Neuronal stem cell (in vitro differentiated cells): ENCODE measurements at regions not wholly inside any gene's neighbourhood (a gene's known extent, or its start where the extent isn't known, plus 50 kb on each side); places are given as distances from the start of the nearest gene placed in this dataset.
"Not testable (repeated sequence)": the region's sequence is repeated elsewhere in the genome, so short reads cannot be mapped to it uniquely, and the experiment has no call there.

Source experiments
- DNase-seq: peaks from one replicate; pipeline ENCODE4 v3.0.0-alpha.2; 2013; ENCODE audit warnings: low spot score
- H2AFZ ChIP-seq: one replicate; pipeline ENCODE4 v1.6.1; 2013; ENCODE audit warnings: mild to moderate bottlenecking, low read length, inconsistent platforms
- H2AK5ac ChIP-seq: 2 replicates; pipeline ENCODE4 v1.6.1; 2013; ENCODE audit warnings: low read depth, mild to moderate bottlenecking, inconsistent platforms, low read length, moderate library complexity, mixed read lengths
- H2BK120ac ChIP-seq: 2 replicates; pipeline ENCODE4 v1.6.1; 2013; ENCODE audit warnings: low read depth, mild to moderate bottlenecking, inconsistent platforms, low read length, moderate library complexity, mixed read lengths
- H2BK12ac ChIP-seq: one replicate; pipeline ENCODE4 v1.6.1; 2013; ENCODE audit warnings: low read length, inconsistent platforms
- H2BK15ac ChIP-seq: 2 replicates; pipeline ENCODE4 v1.6.1; 2013; ENCODE audit warnings: mild to moderate bottlenecking, low read length, inconsistent platforms, mixed read lengths
- H2BK5ac ChIP-seq: one replicate; pipeline ENCODE4 v1.6.1; 2013; ENCODE audit warnings: inconsistent platforms, mild to moderate bottlenecking, low read length, moderate library complexity
- H3K14ac ChIP-seq: one replicate; pipeline ENCODE4 v1.6.1; 2013; ENCODE audit warnings: low read length, inconsistent platforms
- H3K18ac ChIP-seq: 2 replicates; pipeline ENCODE4 v1.6.1; 2013; ENCODE audit warnings: low read length, inconsistent platforms
- H3K23ac ChIP-seq: 2 replicates; pipeline ENCODE4 v1.6.1; 2013; ENCODE audit warnings: low read depth, mild to moderate bottlenecking, mixed read lengths, low read length, inconsistent platforms; ENCODE audit not compliant: poor library complexity
- H3K27ac ChIP-seq: replicated peaks from 3 replicates; pipeline ENCODE4 v1.5.1; 2013; ENCODE audit warnings: low read length, inconsistent platforms
- H3K27me3 ChIP-seq, 3 experiments: 2 replicates each; pipeline ENCODE4 v1.6.1; 2013; ENCODE audit warnings: low read length in 3 of 3, mild to moderate bottlenecking in 2 of 3, inconsistent platforms in 1 of 3, low read depth in 1 of 3, mixed read lengths in 1 of 3, moderate library complexity in 1 of 3; ENCODE audit not compliant: control insufficient read depth in 3 of 3, insufficient read depth in 3 of 3
- H3K36me3 ChIP-seq, 2 donors: replicated peaks in 1 of 2; 2 replicates each; pipeline ENCODE4 v1.6.1; 2013; ENCODE audit warnings: low read length in 2 of 2; ENCODE audit not compliant: control insufficient read depth in 2 of 2, insufficient read depth in 2 of 2
- H3K4ac ChIP-seq: 2 replicates; pipeline ENCODE4 v1.6.1; 2013; ENCODE audit warnings: inconsistent platforms, mild to moderate bottlenecking, low read length, moderate library complexity
- H3K4me1 ChIP-seq, 2 donors: 1 replicate in 1 of 2; 2 replicates in 1 of 2; pipeline ENCODE4 v1.6.1; 2013; ENCODE audit warnings: low read length in 2 of 2, low read depth in 1 of 2; ENCODE audit not compliant: control insufficient read depth in 2 of 2, insufficient read depth in 1 of 2
- H3K4me2 ChIP-seq: one replicate; pipeline ENCODE4 v1.6.1; 2013; ENCODE audit warnings: mild to moderate bottlenecking, low read length, inconsistent platforms; ENCODE audit not compliant: insufficient read depth, poor library complexity, severe bottlenecking
- H3K4me3 ChIP-seq, 2 donors: 2 replicates each; pipeline ENCODE4 v1.5.1; 2013; ENCODE audit warnings: low read length in 2 of 2, mild to moderate bottlenecking in 2 of 2, inconsistent platforms in 1 of 2, moderate library complexity in 1 of 2
- H3K79me1 ChIP-seq: one replicate; pipeline ENCODE4 v1.6.1; 2013; ENCODE audit warnings: low read depth, mild to moderate bottlenecking, inconsistent platforms, low read length, moderate library complexity
- H3K9ac ChIP-seq: one replicate; pipeline ENCODE4 v1.6.1; 2013; ENCODE audit warnings: mild to moderate bottlenecking, low read depth, low read length, inconsistent platforms; ENCODE audit not compliant: poor library complexity
- H3K9me3 ChIP-seq, 2 donors: replicated peaks in 1 of 2; 2 replicates each; pipeline versions ENCODE3 to v1.6.1; 2013; ENCODE audit warnings: low read length in 2 of 2, mild to moderate bottlenecking in 2 of 2, inconsistent platforms in 1 of 2, low read depth in 1 of 2, mixed read lengths in 1 of 2, moderate library complexity in 1 of 2; ENCODE audit not compliant: control insufficient read depth in 2 of 2, insufficient read depth in 1 of 2
- H4K8ac ChIP-seq: one replicate; pipeline ENCODE4 v1.6.1; 2013; ENCODE audit warnings: low read depth, mild to moderate bottlenecking, inconsistent platforms, low read length, moderate library complexity
- H4K91ac ChIP-seq: one replicate; pipeline ENCODE4 v1.6.1; 2013; ENCODE audit warnings: low read length, low read depth, mild to moderate bottlenecking, inconsistent platforms; ENCODE audit not compliant: poor library complexity
- WGBS, 2 donors: extraction: QIAGEN DNeasy Blood & Tissue Kit; methylation state at CpG; one replicate each; pipeline ENCODE4 v1.1.7; 2013; ENCODE audit warnings: missing lambda C conversion rate in 2 of 2, mixed read lengths in 1 of 2; ENCODE audit not compliant: insufficient read length in 2 of 2, insufficient replicate concordance in 1 of 2; ENCODE audit errors: extremely low coverage in 2 of 2; 5-methylcytosine and 5-hydroxymethylcytosine counted together

- H2AFZ ChIP-seq = no peak overlapping the region
- no peaks in the 10 kb centered on the region for H3K79me1 ChIP-seq
- peaks cover 0 to 2% of the 10 kb centered on the region in 2 donors for H3K4me1 ChIP-seq
- H2AK5ac ChIP-seq = no peak overlapping the region
- no peak overlapping the region for H4K8ac ChIP-seq
- no peak overlapping the region for H2BK5ac ChIP-seq
- no peak overlapping the region for H2BK120ac ChIP-seq
- H3K9me3 ChIP-seq = no peaks in the 10 kb centered on the region
- H2BK12ac ChIP-seq = no peak overlapping the region
- no CpG with 5 or more reads among the region's 5 CpGs for whole genome bisulfite sequencing, 2 donors
- no peak for DNase-seq
- no peak overlapping the region for H3K4me2 ChIP-seq
- H3K27me3 ChIP-seq = no peaks in the 10 kb centered on the region
- H3K9ac ChIP-seq = no peak overlapping the region
- H3K18ac ChIP-seq = no peak overlapping the region
- no peak overlapping the region for H3K23ac ChIP-seq
- no peak overlapping the region for H3K14ac ChIP-seq
- no peak overlapping the region for H3K4me3 ChIP-seq
- H3K27ac ChIP-seq = no peak overlapping the region
- no peak overlapping the region for H2BK15ac ChIP-seq
- no peak overlapping the region for H4K91ac ChIP-seq
- no peaks in the 10 kb centered on the region for H3K36me3 ChIP-seq
- no peak overlapping the region for H3K4ac ChIP-seq
Observed at GRCh38 chr5:74441616-74442015, 198.9 kb downstream of the ENC1 start.

GRCh38 chr5:74440341-74440740 is 200.2 kb downstream of the ENC1 start:
- H3K14ac ChIP-seq = no peak overlapping the region
- no CpG with 5 or more reads among the region's 2 CpGs for WGBS, 2 donors
- no peak overlapping the region for H3K4ac ChIP-seq
- H2BK12ac ChIP-seq = no peak overlapping the region
- no peaks in the 10 kb centered on the region for H3K36me3 ChIP-seq
- H3K18ac ChIP-seq = no peak overlapping the region
- no peak overlapping the region for H3K27ac ChIP-seq
- DNase-seq = no peak
- H3K4me3 ChIP-seq = no peak overlapping the region
- H4K8ac ChIP-seq = no peak overlapping the region
- no peaks in the 10 kb centered on the region for H3K9me3 ChIP-seq
- H3K27me3 ChIP-seq = no peaks in the 10 kb centered on the region
- H2AK5ac ChIP-seq = no peak overlapping the region
- H3K23ac ChIP-seq = no peak overlapping the region
- no peak overlapping the region for H3K4me2 ChIP-seq
- H2AFZ ChIP-seq = no peak overlapping the region
- no peak overlapping the region for H2BK120ac ChIP-seq
- no peaks in the 10 kb centered on the region for H3K79me1 ChIP-seq
- H3K9ac ChIP-seq = no peak overlapping the region
- H4K91ac ChIP-seq = no peak overlapping the region
- H2BK15ac ChIP-seq = no peak overlapping the region
- H3K4me1 ChIP-seq = peaks cover 0 to 2% of the 10 kb centered on the region in 2 donors
- no peak overlapping the region for H2BK5ac ChIP-seq

- not testable (repeated sequence) for H2AK5ac ChIP-seq, H3K14ac ChIP-seq
- WGBS, 2 donors = no CpG with 5 or more reads among the region's 2 CpGs
Observed at GRCh38 chr5:74437870-74438269, 202.7 kb downstream of the ENC1 start.

GRCh38 chr5:74433896-74434829 is 206.4 kb downstream of the ENC1 start:
- Histone ChIP-seq H3K18ac (no peak overlapping the region), H3K4ac (no peak overlapping the region), H3K36me3 (no peaks in the 10 kb centered on the region), H2BK5ac (no peak overlapping the region), H3K27ac (peak overlapping the region; percentile 57), H3K27me3 (no peaks in the 10 kb centered on the region), H3K14ac (no peak overlapping the region), H3K23ac (no peak overlapping the region), H3K9me3 (peaks cover 4 to 11% of the 10 kb centered on the region in 2 donors), H2BK120ac (no peak overlapping the region), H3K4me1 (peaks cover 10 to 14% of the 10 kb centered on the region in 2 donors), H2BK15ac (no peak overlapping the region), H3K4me2 (peak overlapping the region; percentile 34), H3K79me1 (no peaks in the 10 kb centered on the region), H2BK12ac (no peak overlapping the region), H2AFZ (peak overlapping the region; percentile 74), H3K4me3 (no peak overlapping the region), H3K9ac (no peak overlapping the region), H4K8ac (no peak overlapping the region), H4K91ac (no peak overlapping the region), H2AK5ac (no peak overlapping the region)
- peak; percentile 27 for DNase-seq
- no CpG with 5 or more reads among the region's 9 CpGs for WGBS, 2 donors

More at GRCh38 chr5:74437870-74438269, 202.7 kb downstream of the ENC1 start:
- H3K27ac ChIP-seq, H3K18ac ChIP-seq, H2BK15ac ChIP-seq, H2AFZ ChIP-seq, H2BK120ac ChIP-seq, H3K36me3 ChIP-seq, DNase-seq, H2BK5ac ChIP-seq, H2BK12ac ChIP-seq, H3K4ac ChIP-seq, H3K9me3 ChIP-seq, H4K91ac ChIP-seq, H3K4me2 ChIP-seq, H3K27me3 ChIP-seq, H3K9ac ChIP-seq, H3K79me1 ChIP-seq, H3K23ac ChIP-seq, H3K4me3 ChIP-seq, H4K8ac ChIP-seq: not testable (repeated sequence)
- peaks cover 10 to 13% of the 10 kb centered on the region in 2 donors for H3K4me1 ChIP-seq
